ENCODE measurements at regions not wholly inside any gene's neighbourhood (a gene's known extent, or its start where the extent isn't known, plus 50 kb on each side); places are given as distances from the start of the nearest gene placed in this dataset.

DNA sequence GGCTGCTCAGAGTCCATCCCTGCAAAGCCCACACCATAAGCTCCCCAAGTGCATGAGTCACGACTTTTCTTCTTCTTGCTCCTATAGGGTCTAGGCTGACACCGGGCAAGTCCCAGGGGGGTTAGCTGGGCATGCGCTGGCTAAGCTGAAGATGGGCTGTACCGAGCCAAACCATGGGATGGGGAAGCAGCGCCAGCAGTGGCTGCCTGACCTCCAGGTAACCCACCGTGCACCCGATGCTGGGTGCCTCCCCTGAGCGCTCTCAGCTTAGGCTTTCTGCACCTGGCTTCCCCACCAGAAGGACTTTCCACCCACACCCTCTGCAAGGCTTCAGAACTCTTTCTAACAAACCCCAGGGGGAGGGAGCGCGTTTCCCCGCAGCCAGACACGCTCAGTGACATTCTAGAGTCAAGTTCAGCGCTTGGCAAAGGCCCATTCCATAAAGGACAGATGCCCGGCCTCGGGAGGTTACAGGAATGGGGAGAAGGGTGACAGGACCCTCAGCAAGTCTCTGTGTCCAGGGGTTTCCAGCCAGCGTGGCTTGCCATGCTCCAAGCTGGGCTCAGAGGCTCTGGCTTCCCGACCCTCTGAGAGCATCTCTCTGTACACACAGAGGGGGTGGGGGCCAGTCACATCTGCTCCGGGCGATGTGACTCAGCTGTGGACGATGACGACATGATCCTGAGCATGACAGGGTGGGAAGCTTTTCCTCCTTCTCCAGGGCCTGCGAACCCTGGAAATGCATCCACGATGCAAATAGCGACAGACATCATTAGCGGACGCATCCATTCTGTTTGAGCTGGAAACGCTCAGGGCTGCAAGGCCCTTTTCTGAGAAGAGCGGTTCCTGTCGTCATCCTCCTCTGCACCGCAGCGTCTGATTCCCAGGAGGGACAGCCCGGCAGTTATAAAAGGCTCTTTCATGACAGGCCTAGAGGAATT is 107.8 kb downstream of the SIK1 start:
- peaks cover 13% of the 10 kb centered on the region for H3K9me3 Mint-ChIP-seq
- peaks cover 26% of the 10 kb centered on the region for H3K4me1 Mint-ChIP-seq
- peaks cover 5% of the 10 kb centered on the region for H3K27me3 Mint-ChIP-seq (ENCODE audit: low read depth)
- H3K4me3 Mint-ChIP-seq = no peak overlapping the region
- peak overlapping the region in 2 of 3 experiments; percentile 23 to 55 for H3K27ac Mint-ChIP-seq
- H3K36me3 Mint-ChIP-seq (ENCODE audit: low read depth) = no peaks in the 10 kb centered on the region
- no peak for TF ChIP-seq CTCF (IDR thresholded peaks at IDR 0.05; ENCODE audit: unreplicated experiment in 3 of 3)

- H3K27me3 Mint-ChIP-seq (ENCODE audit: low read depth) = peaks cover 3% of the 10 kb centered on the region
- H3K36me3 Mint-ChIP-seq (ENCODE audit: low read depth) = no peaks in the 10 kb centered on the region
- no peak overlapping the region for H3K27ac Mint-ChIP-seq
- no peak for TF ChIP-seq CTCF (IDR thresholded peaks at IDR 0.05; ENCODE audit: unreplicated experiment in 3 of 3)
- H3K9me3 Mint-ChIP-seq = peaks cover 13% of the 10 kb centered on the region
- peaks cover 26% of the 10 kb centered on the region for H3K4me1 Mint-ChIP-seq
- no peak overlapping the region for H3K4me3 Mint-ChIP-seq
These were observed 108.6 kb downstream of the SIK1 start for GRCh38 chr21:43318368-43318767.

DNA sequence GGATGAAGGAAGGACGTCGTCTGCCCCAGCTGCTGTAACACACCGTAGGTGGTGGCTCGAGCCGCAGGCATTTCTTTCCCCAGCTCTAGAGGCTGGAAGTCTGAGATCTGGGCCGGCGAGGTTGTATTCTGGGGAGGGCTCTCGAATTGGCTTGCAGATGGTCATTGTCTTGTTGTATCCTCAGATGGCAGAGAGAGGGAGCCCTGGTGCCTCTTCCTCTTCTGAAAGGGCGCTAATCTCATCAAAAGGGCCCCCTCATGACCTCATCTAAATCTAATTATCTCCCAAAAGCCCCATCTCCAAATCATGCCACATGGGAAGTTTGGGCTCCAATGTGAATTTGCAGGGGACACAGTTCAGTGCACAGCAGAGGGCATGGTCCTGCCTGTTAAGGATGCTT is 109.0 kb downstream of the SIK1 start:
- Mint-ChIP-seq H3K27me3 (ENCODE audit: low read depth) (peaks cover 3% of the 10 kb centered on the region), H3K4me3 (no peak overlapping the region), H3K36me3 (ENCODE audit: low read depth) (no peaks in the 10 kb centered on the region), H3K27ac (no peak overlapping the region), H3K4me1 (peaks cover 22% of the 10 kb centered on the region), H3K9me3 (peaks cover 13% of the 10 kb centered on the region)
- TF ChIP-seq CTCF (IDR thresholded peaks at IDR 0.05; ENCODE audit: unreplicated experiment in 3 of 3) = no peak

DNA sequence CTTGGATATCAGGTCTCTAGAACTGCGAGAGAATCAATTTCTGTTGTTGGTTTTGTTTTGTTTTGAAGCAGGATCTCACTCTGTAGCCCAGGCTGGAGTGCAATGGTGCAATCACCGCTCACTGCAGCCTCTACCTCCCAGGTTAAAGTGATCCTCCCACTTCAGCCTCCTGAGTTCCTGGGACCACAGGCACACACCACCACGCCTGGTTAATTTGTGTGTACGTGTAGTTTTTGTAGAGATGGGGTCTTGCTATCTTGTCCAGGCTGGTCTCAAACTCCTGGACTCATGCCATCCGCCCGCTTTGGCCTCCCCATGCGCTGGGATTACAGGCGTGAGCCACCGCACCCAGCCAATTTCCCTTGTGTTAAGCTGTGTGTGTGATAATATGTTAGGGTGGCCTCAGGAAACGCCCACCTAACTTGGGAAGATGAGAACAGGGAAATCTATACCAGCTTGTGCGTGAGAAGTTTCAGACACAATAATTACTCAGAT is 109.6 kb downstream of the SIK1 start:
- Mint-ChIP-seq H3K27me3 (ENCODE audit: low read depth) (peaks cover 3% of the 10 kb centered on the region), H3K27ac (no peak overlapping the region), H3K9me3 (peaks cover 13% of the 10 kb centered on the region), H3K36me3 (ENCODE audit: low read depth) (no peaks in the 10 kb centered on the region), H3K4me3 (no peak overlapping the region), H3K4me1 (peaks cover 23% of the 10 kb centered on the region)
- no peak for TF ChIP-seq CTCF (IDR thresholded peaks at IDR 0.05; ENCODE audit: unreplicated experiment in 3 of 3)

DNA sequence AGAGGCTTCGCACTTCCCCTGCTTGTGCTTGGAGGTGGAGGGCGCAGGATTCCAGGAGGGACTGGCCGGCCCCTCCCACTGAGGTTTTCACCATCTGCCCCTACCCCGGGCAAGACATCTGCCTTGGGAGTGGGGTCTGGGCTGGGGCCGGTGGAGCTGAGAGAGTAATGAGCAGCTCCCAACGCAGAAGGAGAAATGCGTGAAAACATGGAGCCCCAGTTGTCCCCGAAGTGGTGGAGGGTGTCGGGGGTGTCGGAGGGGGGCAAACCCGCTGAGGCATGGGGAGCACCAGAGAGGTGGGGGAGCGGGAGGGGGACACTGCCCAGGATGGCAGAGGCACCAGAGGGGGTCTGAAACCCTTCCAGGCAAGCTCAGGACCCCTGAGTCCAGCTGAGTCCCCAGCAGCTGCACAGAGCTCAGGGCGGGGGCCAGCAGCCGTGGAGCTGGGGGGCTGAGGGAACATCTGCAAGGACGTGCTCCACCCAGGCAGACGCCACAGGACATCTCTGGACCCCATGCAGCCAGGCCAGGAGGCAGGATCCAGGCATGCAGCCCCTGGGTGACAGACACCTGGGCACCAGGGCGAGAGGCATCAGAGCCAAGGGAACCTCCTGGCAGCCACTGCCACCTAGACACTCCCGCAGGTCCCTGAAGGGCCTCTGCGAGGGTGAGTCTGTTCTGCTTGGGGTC is 110.6 kb downstream of the SIK1 start:
- no peak overlapping the region for H3K27ac Mint-ChIP-seq
- TF ChIP-seq CTCF (IDR thresholded peaks at IDR 0.05; ENCODE audit: unreplicated experiment in 3 of 3) = no peak
- H3K27me3 Mint-ChIP-seq (ENCODE audit: low read depth) = peaks cover 3% of the 10 kb centered on the region
- no peak overlapping the region for H3K4me3 Mint-ChIP-seq
- peaks cover 13% of the 10 kb centered on the region for H3K9me3 Mint-ChIP-seq
- H3K4me1 Mint-ChIP-seq = peaks cover 33% of the 10 kb centered on the region
- H3K36me3 Mint-ChIP-seq (ENCODE audit: low read depth) = no peaks in the 10 kb centered on the region
